Body of pancreas (tissue), 4 donors: ENCODE measurements at regions not wholly inside any gene's neighbourhood (a gene's known extent, or its start where the extent isn't known, plus 50 kb on each side); places are given as distances from the start of the nearest gene placed in this dataset. TPM values are rescaled to one million over a fixed set of nuclear protein-coding genes. Genes with fewer than 3 reads are reported as not detected.

ENCODE experiments used
- ATAC-seq: fragments of 150-250 bp; one replicate; pipeline ENCODE4 v1.9.1; 2016
- DNase-seq, 4 donors: peaks; one replicate each; pipeline ENCODE4 v3.0.0-alpha.2; 2019
- H3K27ac ChIP-seq, 4 donors: fragments of 200-600 bp; sonication (generic); 1 replicate in 3 of 4; 2 replicates in 1 of 4; pipeline versions ENCODE4 v1.5.1 to v1.6.1; 2016 to 2019; ENCODE audit warnings: mild to moderate bottlenecking in 1 of 4, mixed read lengths in 1 of 4, moderate library complexity in 1 of 4
- H3K27me3 ChIP-seq, 2 donors: fragments of 200-600 bp; sonication (generic); one replicate each; pipeline ENCODE4 v1.6.0; 2016; ENCODE audit warnings: mild to moderate bottlenecking in 1 of 2
- H3K36me3 ChIP-seq, 2 donors: fragments of 200-600 bp; sonication (generic); replicated peaks in 1 of 2; 2 replicates each; pipeline ENCODE4 v1.5.1; 2016; ENCODE audit warnings: low read depth in 2 of 2; ENCODE audit not compliant: insufficient read depth in 1 of 2
- H3K4me1 ChIP-seq: fragments of 200-600 bp; sonication (generic); one replicate; pipeline ENCODE4 v1.6.0; 2016
- H3K4me3 ChIP-seq, 2 donors: fragments of 200-600 bp; sonication (generic); 1 replicate in 1 of 2; 2 replicates in 1 of 2; pipeline ENCODE4 v1.5.1; 2016 to 2019
- H3K9me3 ChIP-seq, 3 donors: fragments of 200-600 bp; sonication (generic); 1 replicate in 2 of 3; 2 replicates in 1 of 3; pipeline ENCODE4 v1.5.1; 2016
- POLR2A ChIP-seq, 3 donors: fragments of 450-650 bp; IDR thresholded peaks; one replicate each; pipeline ENCODE4 v1.6.1; 2016; ENCODE audit warnings: antibody characterized with exemption in 3 of 3, mild to moderate bottlenecking in 2 of 3
- WGBS, 2 donors: methylation state at CpG; one replicate each; pipeline ENCODE4 v1.1.5; 2017; 5-methylcytosine and 5-hydroxymethylcytosine counted together
- intact Hi-C: fragments of 100-400 bp; cut with DNase I; formaldehyde crosslinking; loops from one replicate; pipeline ENCODE4 v1.15.1; 2023
- small RNA-seq: library from RNA; depleted of rRNA; stranded (forward); fragments of <200 nt; gene quantifications from one replicate; pipeline ENCODE3, GENCODE V24; 2016
- TF ChIP-seq, protein P1 (sequence below), 7 experiments: fragments of 450-650 bp in 4 of 7; fragments of 200-600 bp in 3 of 7; sonication (generic) in 3 of 7; IDR thresholded peaks; one replicate each; pipeline ENCODE4 v1.5.1; 2016 to 2019; ENCODE audit warnings: antibody characterized with exemption in 7 of 7

DNA sequence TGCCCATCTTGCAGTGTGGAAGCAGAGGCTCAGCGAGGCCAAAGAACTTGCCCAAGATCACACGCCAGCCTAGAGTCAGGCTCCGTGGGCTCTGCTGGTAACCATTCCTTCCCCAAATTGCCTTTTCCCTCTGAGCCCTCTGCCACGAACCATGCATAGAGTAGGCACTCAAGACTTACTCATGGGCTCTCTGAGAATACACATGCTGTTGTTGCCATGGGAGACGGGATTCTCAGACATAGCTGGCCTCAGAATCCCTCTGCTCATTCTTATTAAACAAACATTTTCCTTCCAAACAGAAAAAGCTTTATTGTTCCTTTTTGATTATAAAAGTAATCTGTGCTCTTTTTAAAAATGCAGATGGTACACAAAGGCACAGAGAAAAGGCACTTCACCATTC lies 52.5 kb upstream of the WSCD2 start:
- intact Hi-C loops: no loop called here
- ATAC-seq: no peak
- no peak overlapping the region for H3K4me3 ChIP-seq
- peaks cover 0 to 11% of the 10 kb centered on the region in 2 donors for H3K27me3 ChIP-seq
- H3K9me3 ChIP-seq: no peaks in the 10 kb centered on the region
- no peaks in the 10 kb centered on the region for H3K4me1 ChIP-seq
- H3K36me3 ChIP-seq: no peaks in the 10 kb centered on the region
- 50 to 56% methylated on average over 5 of the region's 5 CpGs for WGBS, 2 donors
- no peak overlapping the region for H3K27ac ChIP-seq
- TF ChIP-seq, protein P1, sequence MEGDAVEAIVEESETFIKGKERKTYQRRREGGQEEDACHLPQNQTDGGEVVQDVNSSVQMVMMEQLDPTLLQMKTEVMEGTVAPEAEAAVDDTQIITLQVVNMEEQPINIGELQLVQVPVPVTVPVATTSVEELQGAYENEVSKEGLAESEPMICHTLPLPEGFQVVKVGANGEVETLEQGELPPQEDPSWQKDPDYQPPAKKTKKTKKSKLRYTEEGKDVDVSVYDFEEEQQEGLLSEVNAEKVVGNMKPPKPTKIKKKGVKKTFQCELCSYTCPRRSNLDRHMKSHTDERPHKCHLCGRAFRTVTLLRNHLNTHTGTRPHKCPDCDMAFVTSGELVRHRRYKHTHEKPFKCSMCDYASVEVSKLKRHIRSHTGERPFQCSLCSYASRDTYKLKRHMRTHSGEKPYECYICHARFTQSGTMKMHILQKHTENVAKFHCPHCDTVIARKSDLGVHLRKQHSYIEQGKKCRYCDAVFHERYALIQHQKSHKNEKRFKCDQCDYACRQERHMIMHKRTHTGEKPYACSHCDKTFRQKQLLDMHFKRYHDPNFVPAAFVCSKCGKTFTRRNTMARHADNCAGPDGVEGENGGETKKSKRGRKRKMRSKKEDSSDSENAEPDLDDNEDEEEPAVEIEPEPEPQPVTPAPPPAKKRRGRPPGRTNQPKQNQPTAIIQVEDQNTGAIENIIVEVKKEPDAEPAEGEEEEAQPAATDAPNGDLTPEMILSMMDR (IDR thresholded peaks at IDR 0.05): no peak
- no peak for TF ChIP-seq POLR2A (IDR thresholded peaks at IDR 0.05)
- DNase-seq: no peak

DNA sequence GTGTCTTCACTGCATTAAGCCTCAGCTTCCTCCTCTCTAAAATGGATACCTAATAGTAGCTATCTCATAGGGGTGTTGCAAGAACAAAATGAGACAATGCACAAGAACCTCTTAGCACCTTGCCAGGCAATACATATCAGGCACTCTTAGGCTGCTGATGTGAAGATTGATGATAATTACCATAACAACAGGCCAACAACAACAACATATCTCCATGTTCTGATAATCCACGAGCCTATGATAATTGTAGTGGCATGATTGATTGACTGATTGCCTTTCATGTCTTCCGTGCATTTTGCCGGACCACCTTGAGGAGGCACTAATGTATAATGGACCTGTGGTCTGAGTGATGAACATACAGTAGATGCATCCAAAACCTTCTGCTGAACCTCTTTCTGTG lies 50.7 kb upstream of the WSCD2 start:
- H3K4me1 ChIP-seq: no peaks in the 10 kb centered on the region
- DNase-seq (no peak), ATAC-seq (no peak)
- no peak overlapping the region for H3K27ac ChIP-seq
- H3K4me3 ChIP-seq: no peak overlapping the region
- intact Hi-C loops: no loop called here
- H3K36me3 ChIP-seq: no peaks in the 10 kb centered on the region
- 46% methylated on average over 3 of the region's 3 CpGs for WGBS, 2 donors
- no peaks in the 10 kb centered on the region for H3K9me3 ChIP-seq
- H3K27me3 ChIP-seq: peaks cover 0 to 11% of the 10 kb centered on the region in 2 donors
- TF ChIP-seq, protein P1 (IDR thresholded peaks at IDR 0.05): no peak
- no peak for TF ChIP-seq POLR2A (IDR thresholded peaks at IDR 0.05)

Small RNA genes in the stretch of these regions (small RNA-seq; reads per million reads assigned to genes)
- not detected for gene AC126177.5
